HEK293T (cell line): ENCODE measurements at regions not wholly inside any gene's neighbourhood (a gene's known extent, or its start where the extent isn't known, plus 50 kb on each side); places are given as distances from the start of the nearest gene placed in this dataset.

ENCODE experiments used
- ARNT ChIP-seq: fragments of 450-650 bp; IDR thresholded peaks from 2 replicates; pipeline ENCODE4 v1.6.1; 2017; ENCODE audit warnings: mild to moderate bottlenecking
- BHLHE40 ChIP-seq: fragments of 450-650 bp; IDR thresholded peaks from 2 replicates; pipeline ENCODE4 v1.6.1; 2016; ENCODE audit warnings: mild to moderate bottlenecking, moderate library complexity, borderline replicate concordance
- CTBP1 ChIP-seq: fragments of 450-650 bp; IDR thresholded peaks from 2 replicates; pipeline ENCODE4 v1.6.1; 2016; ENCODE audit warnings: borderline replicate concordance
- ELF4 ChIP-seq: fragments of 450-650 bp; IDR thresholded peaks from 2 replicates; pipeline ENCODE4 v1.6.1; 2017; ENCODE audit warnings: antibody characterized with exemption
- FOXA1 ChIP-seq: fragments of 450-650 bp; IDR thresholded peaks from 2 replicates; pipeline ENCODE4 v1.6.1; 2016; ENCODE audit warnings: mild to moderate bottlenecking
- FOXK2 ChIP-seq: fragments of 450-650 bp; IDR thresholded peaks from 2 replicates; pipeline ENCODE4 v1.6.1; 2016; ENCODE audit warnings: mild to moderate bottlenecking
- FOXM1 ChIP-seq: fragments of 450-650 bp; IDR thresholded peaks from 2 replicates; pipeline ENCODE4 v1.6.1; 2017; ENCODE audit warnings: mild to moderate bottlenecking, borderline replicate concordance
- LEF1 ChIP-seq: fragments of 450-650 bp; IDR thresholded peaks from 2 replicates; pipeline ENCODE4 v1.6.1; 2017; ENCODE audit warnings: mild to moderate bottlenecking, borderline replicate concordance
- NFRKB ChIP-seq: fragments of 450-650 bp; IDR thresholded peaks from 2 replicates; pipeline ENCODE4 v1.6.1; 2016; ENCODE audit warnings: mild to moderate bottlenecking, moderate library complexity
- SP1 ChIP-seq: fragments of 450-650 bp; IDR thresholded peaks from 2 replicates; pipeline ENCODE4 v1.6.1; 2017
- SUZ12 ChIP-seq: fragments of 450-650 bp; IDR thresholded peaks from 2 replicates; pipeline ENCODE4 v1.6.1; 2016; ENCODE audit warnings: mild to moderate bottlenecking
- TARDBP ChIP-seq: fragments of 450-650 bp; IDR thresholded peaks from 2 replicates; pipeline ENCODE4 v1.6.1; 2016
- ZNF384 ChIP-seq: fragments of 450-650 bp; IDR thresholded peaks from 2 replicates; pipeline ENCODE4 v1.6.1; 2016
- TF ChIP-seq, protein P1 (sequence below): fragments of 450-650 bp; IDR thresholded peaks from 2 replicates; pipeline ENCODE4 v1.6.1; 2016

DNA sequence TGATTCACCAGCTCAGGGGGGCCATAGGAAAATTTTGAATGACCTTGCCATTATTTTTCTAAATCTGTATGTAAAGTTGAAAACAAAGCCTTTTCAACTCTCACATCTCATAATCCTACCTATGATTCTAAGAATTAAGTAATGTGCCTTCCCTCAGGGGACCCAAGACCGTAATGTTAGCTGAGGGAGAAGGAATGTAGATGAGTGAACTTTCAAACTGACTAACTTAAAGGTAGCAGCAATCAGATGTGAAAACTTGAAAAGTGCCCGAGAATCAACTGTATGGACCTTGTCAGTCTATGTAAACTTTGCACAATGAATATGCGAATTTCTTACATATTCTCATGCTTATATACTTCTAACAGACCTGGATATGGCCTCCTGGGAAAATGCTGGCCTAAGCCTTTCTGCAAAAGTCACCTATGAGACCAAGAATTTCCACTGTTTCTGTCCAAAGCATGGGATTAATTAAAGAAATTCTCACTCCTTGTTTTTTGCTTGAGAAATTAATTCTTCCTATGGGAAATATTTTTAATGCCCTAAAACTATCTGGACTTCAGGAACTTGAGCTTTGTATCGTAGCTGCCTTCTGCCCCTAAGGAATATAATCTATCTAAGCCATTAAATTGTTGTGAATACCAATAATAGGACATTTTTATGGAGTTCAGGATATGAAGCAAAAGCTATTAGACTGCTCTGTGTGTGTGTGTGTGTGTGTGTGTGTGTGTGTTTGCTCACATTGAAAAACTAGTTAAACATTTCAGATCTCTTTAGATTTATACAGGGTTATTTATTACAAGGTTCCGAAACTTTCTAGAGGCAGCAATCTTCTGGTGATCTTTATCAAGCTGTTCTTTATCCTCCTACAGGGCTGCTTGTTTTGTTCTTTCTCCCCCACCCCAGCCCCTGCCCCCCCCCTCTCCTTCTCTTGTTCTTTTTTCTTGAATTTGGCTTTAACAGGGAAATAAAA lies 169.1 kb upstream of the CLINT1 start:
- TF ChIP-seq LEF1 (no peak), FOXM1 (no peak), FOXA1 (no peak), TARDBP (no peak), ELF4 (no peak), BHLHE40 (no peak), FOXK2 (no peak), SUZ12 (no peak), SP1 (no peak), ARNT (no peak), CTBP1 (no peak), ZNF384 (no peak), NFRKB (no peak)
- TF ChIP-seq, protein P1, sequence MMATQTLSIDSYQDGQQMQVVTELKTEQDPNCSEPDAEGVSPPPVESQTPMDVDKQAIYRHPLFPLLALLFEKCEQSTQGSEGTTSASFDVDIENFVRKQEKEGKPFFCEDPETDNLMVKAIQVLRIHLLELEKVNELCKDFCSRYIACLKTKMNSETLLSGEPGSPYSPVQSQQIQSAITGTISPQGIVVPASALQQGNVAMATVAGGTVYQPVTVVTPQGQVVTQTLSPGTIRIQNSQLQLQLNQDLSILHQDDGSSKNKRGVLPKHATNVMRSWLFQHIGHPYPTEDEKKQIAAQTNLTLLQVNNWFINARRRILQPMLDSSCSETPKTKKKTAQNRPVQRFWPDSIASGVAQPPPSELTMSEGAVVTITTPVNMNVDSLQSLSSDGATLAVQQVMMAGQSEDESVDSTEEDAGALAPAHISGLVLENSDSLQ, result no peak
